ENCODE measurements at regions not wholly inside any gene's neighbourhood (a gene's known extent, or its start where the extent isn't known, plus 50 kb on each side); places are given as distances from the start of the nearest gene placed in this dataset.
"Not testable (repeated sequence)": the region's sequence is repeated elsewhere in the genome, so short reads cannot be mapped to it uniquely, and the experiment has no call there.

DNA sequence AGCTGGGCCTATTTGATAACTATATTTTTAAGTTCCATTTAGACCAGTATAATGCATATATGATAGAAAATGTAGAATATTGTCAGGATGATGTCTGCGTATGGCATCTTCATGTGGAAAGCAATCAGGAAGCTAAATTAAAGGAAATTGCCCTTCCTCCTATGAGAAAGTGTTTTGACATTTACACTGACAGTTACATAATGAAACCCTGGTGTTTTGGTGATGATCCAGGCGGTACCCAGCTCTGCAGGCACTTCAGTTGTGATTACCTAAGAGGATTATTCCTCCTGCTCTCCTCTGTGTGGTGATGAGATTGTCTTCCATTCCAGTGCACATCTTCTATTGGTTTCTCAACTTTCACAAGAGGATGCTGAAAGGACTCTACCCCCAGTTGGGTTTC, 126.5 kb upstream of the MITF start:
- intact Hi-C loops (cut with micrococcal nuclease; ENCODE audit: unreplicated experiment) (no loop called here), in situ Hi-C loops (cut with MboI) (no loop called here)
- H3K27ac ChIP-seq (ENCODE audit: control insufficient read depth, insufficient read depth): no peak overlapping the region
- no peak overlapping the region for H3K4me3 ChIP-seq
- no peaks in the 10 kb centered on the region for H4K20me1 ChIP-seq (ENCODE audit: control insufficient read depth, insufficient read depth)
- no peak for DNase-seq (ENCODE audit: low read depth, low spot score)
- no peak for FAIRE-seq
- H3K27me3 ChIP-seq (replicated peaks in 1 of 2; ENCODE audit: control insufficient read depth in 2 of 2, insufficient read depth in 2 of 2, low read length in 1 of 2): no peaks in the 10 kb centered on the region
- no peak overlapping the region for H2AFZ ChIP-seq (ENCODE audit: control insufficient read depth, low read depth, low read length)
- TF ChIP-seq WRNIP1 (IDR thresholded peaks at IDR 0.05; ENCODE audit: borderline replicate concordance, low read depth, low read length): no peak
- no peak for TF ChIP-seq EED (IDR thresholded peaks at IDR 0.05; ENCODE audit: low read depth)
- TF ChIP-seq, protein P1, sequence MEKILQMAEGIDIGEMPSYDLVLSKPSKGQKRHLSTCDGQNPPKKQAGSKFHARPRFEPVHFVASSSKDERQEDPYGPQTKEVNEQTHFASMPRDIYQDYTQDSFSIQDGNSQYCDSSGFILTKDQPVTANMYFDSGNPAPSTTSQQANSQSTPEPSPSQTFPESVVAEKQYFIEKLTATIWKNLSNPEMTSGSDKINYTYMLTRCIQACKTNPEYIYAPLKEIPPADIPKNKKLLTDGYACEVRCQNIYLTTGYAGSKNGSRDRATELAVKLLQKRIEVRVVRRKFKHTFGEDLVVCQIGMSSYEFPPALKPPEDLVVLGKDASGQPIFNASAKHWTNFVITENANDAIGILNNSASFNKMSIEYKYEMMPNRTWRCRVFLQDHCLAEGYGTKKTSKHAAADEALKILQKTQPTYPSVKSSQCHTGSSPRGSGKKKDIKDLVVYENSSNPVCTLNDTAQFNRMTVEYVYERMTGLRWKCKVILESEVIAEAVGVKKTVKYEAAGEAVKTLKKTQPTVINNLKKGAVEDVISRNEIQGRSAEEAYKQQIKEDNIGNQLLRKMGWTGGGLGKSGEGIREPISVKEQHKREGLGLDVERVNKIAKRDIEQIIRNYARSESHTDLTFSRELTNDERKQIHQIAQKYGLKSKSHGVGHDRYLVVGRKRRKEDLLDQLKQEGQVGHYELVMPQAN (conservative IDR thresholded peaks at IDR 0.05): no peak
- TF ChIP-seq ZNF274 (IDR thresholded peaks at IDR 0.05; ENCODE audit: insufficient read depth, insufficient read length): no peak
- TF ChIP-seq RBBP5 (conservative IDR thresholded peaks at IDR 0.05): no peak
- TF ChIP-seq TAF1 (IDR thresholded peaks at IDR 0.05; ENCODE audit: borderline replicate concordance, low read depth, low read length): no peak
- TF ChIP-seq RCOR1 (conservative IDR thresholded peaks at IDR 0.05; ENCODE audit: low read depth, low read length): no peak
- no peak for TF ChIP-seq SPI1 (IDR thresholded peaks at IDR 0.05; ENCODE audit: borderline replicate concordance, insufficient read depth, low read depth, low read length)
- TF ChIP-seq IRF5 (IDR thresholded peaks at IDR 0.05; ENCODE audit: borderline replicate concordance): no peak
- ATAC-seq: peak; percentile 36
- no peaks in the 10 kb centered on the region for H3K4me1 ChIP-seq (ENCODE audit: control insufficient read depth, insufficient read depth, low read length)
- H3K36me3 ChIP-seq (ENCODE audit: control insufficient read depth in 2 of 2, insufficient read depth in 2 of 2, low read length in 1 of 2): no peaks in the 10 kb centered on the region
- 39% methylated on average over 2 of the region's 2 CpGs for WGBS (ENCODE audit: insufficient coverage, insufficient replicate concordance, low lambda C conversion rate, missing lambda C conversion rate)
- CTCF ChIA-PET: interaction anchor here (1.3 kb wide), 1 partner anchor 11 kb away, joined by 4 read pairs; no protein-coding TSS in a partner anchor
- H3K9ac ChIP-seq (ENCODE audit: control insufficient read depth, insufficient read depth, low read length): no peak overlapping the region
- H3K9me3 ChIP-seq (replicated peaks; ENCODE audit: control insufficient read depth, insufficient read depth, low read length): no peaks in the 10 kb centered on the region
- RAD21 ChIA-PET (ENCODE audit: unreplicated experiment): no interaction called here
- H3K79me2 ChIP-seq (ENCODE audit: control insufficient read depth, insufficient read depth, low read length): no peaks in the 10 kb centered on the region
- SMC1A ChIA-PET (ENCODE audit: uncharacterized antibody, unreplicated experiment): no interaction called here
- POLR2A ChIA-PET: no interaction called here
- H3K4me2 ChIP-seq (ENCODE audit: control insufficient read depth, insufficient read depth): no peak overlapping the region
- BruUV-seq (replicated peaks): no TSS peak

- WGBS (ENCODE audit: insufficient coverage, insufficient replicate concordance, low lambda C conversion rate, missing lambda C conversion rate): 10% methylated on average over 1 of the region's 1 CpG
- RAD21 ChIA-PET (ENCODE audit: unreplicated experiment): not testable (repeated sequence)
Observed at GRCh38 chr3:69609566-69609965, 129.7 kb upstream of the MITF start.

More at GRCh38 chr3:69609566-69609965, 129.7 kb upstream of the MITF start:
- SMC1A ChIA-PET (ENCODE audit: uncharacterized antibody, unreplicated experiment); FAIRE-seq; ATAC-seq; H3K4me3 ChIP-seq; H3K9ac ChIP-seq (ENCODE audit: control insufficient read depth, insufficient read depth, low read length); POLR2A ChIA-PET; H3K27ac ChIP-seq (ENCODE audit: control insufficient read depth, insufficient read depth); H2AFZ ChIP-seq (ENCODE audit: control insufficient read depth, low read depth, low read length); H3K79me2 ChIP-seq (ENCODE audit: control insufficient read depth, insufficient read depth, low read length); H3K9me3 ChIP-seq (replicated peaks; ENCODE audit: control insufficient read depth, insufficient read depth, low read length); BruUV-seq (replicated peaks); H3K36me3 ChIP-seq (ENCODE audit: control insufficient read depth in 2 of 2, insufficient read depth in 2 of 2, low read length in 1 of 2); H3K4me1 ChIP-seq (ENCODE audit: control insufficient read depth, insufficient read depth, low read length); H3K27me3 ChIP-seq (replicated peaks in 1 of 2; ENCODE audit: control insufficient read depth in 2 of 2, insufficient read depth in 2 of 2, low read length in 1 of 2); CTCF ChIA-PET; H3K4me2 ChIP-seq (ENCODE audit: control insufficient read depth, insufficient read depth); intact Hi-C loops (cut with micrococcal nuclease; ENCODE audit: unreplicated experiment); in situ Hi-C loops (cut with MboI); H4K20me1 ChIP-seq (ENCODE audit: control insufficient read depth, insufficient read depth); DNase-seq (ENCODE audit: low read depth, low spot score): not testable (repeated sequence)
